ENCODE measurements at regions not wholly inside any gene's neighbourhood (a gene's known extent, or its start where the extent isn't known, plus 50 kb on each side); places are given as distances from the start of the nearest gene placed in this dataset.
A peak's percentile ranks its signal among the peaks of the same experiment; 100 is the strongest.

- DNase-seq = peak in 1 of 2 experiments; percentile 3
Observed at GRCh38 chrX:145178268-145178667, 69.0 kb upstream of the SPANXN1 start.

GRCh38 chrX:145190801-145191389, 56.4 kb upstream of the SPANXN1 start:
- DNase-seq = peak in 1 of 2 experiments; percentile 19

All from Kasumi-1 (cell line).